GM12878 (cell line): ENCODE measurements at regions not wholly inside any gene's neighbourhood (a gene's known extent, or its start where the extent isn't known, plus 50 kb on each side); places are given as distances from the start of the nearest gene placed in this dataset.

ENCODE experiments used
- ATAC-seq: fragments of 200-7000 bp; cut with Tn5 transposase; 3 replicates; pipeline ENCODE4 v1.9.1; 2020; ENCODE audit warnings: mild to moderate bottlenecking, moderate library complexity
- BruUV-seq: library from RNA; stranded (reverse); fragments of 400-500 nt; replicated peaks from 2 replicates; lab custom pipeline; 2021; lab: Mats Ljungman, UMichigan
- CTCF ChIA-PET: fragments of 300-600 bp; sonication (Branson Sonifier 250); formaldehyde crosslinking; extraction: SDS; loops from one replicate; lab custom pipeline; 2021; ENCODE audit warnings: inconsistent platforms; lab: Yijun Ruan, JAX
- POLR2A ChIA-PET: fragments of 350-600 bp; formaldehyde crosslinking; extraction: SDS; loops from one replicate; lab custom pipeline; 2021; ENCODE audit warnings: inconsistent platforms; lab: Charles Lee
- RAD21 ChIA-PET: fragments of 300-600 bp; sonication (Branson Sonifier 250); formaldehyde crosslinking; loops from one replicate; lab custom pipeline; 2023; ENCODE audit warnings: antibody characterized with exemption; ENCODE audit not compliant: unreplicated experiment; lab: Charles Lee
- SMC1A ChIA-PET: fragments of 300-600 bp; sonication (Branson Sonifier 250); formaldehyde crosslinking; loops from one replicate; lab custom pipeline; 2023; ENCODE audit not compliant: unreplicated experiment, uncharacterized antibody; lab: Charles Lee
- DNase-seq: peaks from one replicate; pipeline ENCODE4 v3.0.0-alpha.2; 2011; ENCODE audit warnings: low read depth, low spot score
- FAIRE-seq: peaks from 3 replicates; lab custom pipeline; 2011; peaks lifted over from hg19 to GRCh38; lab: Jason Lieb, UNC
- H2AFZ ChIP-seq: 2 replicates; pipeline ENCODE4 v1.6.0; 2011; ENCODE audit warnings: low read depth, low read length, control low read depth; ENCODE audit not compliant: control insufficient read depth
- H3K27ac ChIP-seq: 2 replicates; pipeline ENCODE4 v1.5.1; 2011; ENCODE audit warnings: control low read depth; ENCODE audit not compliant: control insufficient read depth, insufficient read depth
- H3K27me3 ChIP-seq, 2 experiments: replicated peaks in 1 of 2; 2 replicates each; pipeline versions ENCODE4 v1.6.0 to v1.6.1; 2011; ENCODE audit warnings: low read length in 1 of 2; ENCODE audit not compliant: control insufficient read depth in 2 of 2, insufficient read depth in 2 of 2
- H3K36me3 ChIP-seq, 2 experiments: 2 replicates each; pipeline ENCODE4 v1.5.1; 2011; ENCODE audit warnings: low read length in 1 of 2; ENCODE audit not compliant: control insufficient read depth in 2 of 2, insufficient read depth in 2 of 2
- H3K4me1 ChIP-seq: 2 replicates; pipeline ENCODE4 v1.6.1; 2011; ENCODE audit warnings: mild to moderate bottlenecking, low read length, moderate library complexity, mixed read lengths; ENCODE audit not compliant: control insufficient read depth, insufficient read depth
- H3K4me2 ChIP-seq: 2 replicates; pipeline ENCODE4 v1.6.0; 2011; ENCODE audit warnings: control low read depth; ENCODE audit not compliant: control insufficient read depth, insufficient read depth
- H3K4me3 ChIP-seq: fragments of 200-600 bp; sonication (generic); 2 replicates; pipeline ENCODE4 v1.5.1; 2016
- H3K79me2 ChIP-seq: 2 replicates; pipeline ENCODE4 v1.6.0; 2011; ENCODE audit warnings: low read length; ENCODE audit not compliant: control insufficient read depth, insufficient read depth
- H3K9ac ChIP-seq: 2 replicates; pipeline ENCODE4 v1.8.0; 2011; ENCODE audit warnings: low read length, control low read depth, mixed read lengths; ENCODE audit not compliant: control insufficient read depth, insufficient read depth
- H3K9me3 ChIP-seq: replicated peaks from 3 replicates; pipeline ENCODE4 v1.5.1; 2011; ENCODE audit warnings: mild to moderate bottlenecking, low read length; ENCODE audit not compliant: control insufficient read depth, insufficient read depth
- H4K20me1 ChIP-seq: 2 replicates; pipeline ENCODE4 v1.6.0; 2011; ENCODE audit not compliant: control insufficient read depth, insufficient read depth
- BACH1 ChIP-seq: fragments of 450-650 bp; IDR thresholded peaks from 2 replicates; pipeline ENCODE4 v1.6.1; 2017; ENCODE audit warnings: mild to moderate bottlenecking, borderline replicate concordance
- CBX5 ChIP-seq: sonication (generic); IDR thresholded peaks from 2 replicates; pipeline ENCODE4 v1.6.1; 2016; ENCODE audit warnings: low read depth, moderate library complexity, mild to moderate bottlenecking, inconsistent platforms
- SMAD1 ChIP-seq: fragments of 450-650 bp; IDR thresholded peaks from 2 replicates; pipeline ENCODE4 v1.6.1; 2018; ENCODE audit warnings: mild to moderate bottlenecking, low read depth; ENCODE audit not compliant: partially characterized antibody
- SMC3 ChIP-seq: IDR thresholded peaks from 2 replicates; pipeline ENCODE4 v1.6.1; 2011; ENCODE audit warnings: low read length, improper control_type of control experiment, borderline replicate concordance
- STAT3 ChIP-seq: IDR thresholded peaks from 2 replicates; pipeline ENCODE4 v1.6.1; 2011; ENCODE audit warnings: low read depth, low read length, improper control_type of control experiment
- WGBS: methylation state at CpG from one replicate; pipeline ENCODE4 v1.1.6; 2016; ENCODE audit warnings: low lambda C conversion rate; ENCODE audit not compliant: insufficient replicate concordance, insufficient coverage; ENCODE audit errors: missing lambda C conversion rate; 5-methylcytosine and 5-hydroxymethylcytosine counted together
- in situ Hi-C: fragments of 300-500 bp; cut with MboI; formaldehyde crosslinking; loops from 9 replicates; pipeline ENCODE4 v1.14.3; 2018; ENCODE audit warnings: mixed read lengths
- intact Hi-C: fragments of 100-400 bp; cut with micrococcal nuclease; formaldehyde crosslinking; loops from one replicate; pipeline ENCODE4 v1.14.2; 2022; ENCODE audit not compliant: unreplicated experiment
- TF ChIP-seq, protein P1 (sequence below): fragments of 450-650 bp; IDR thresholded peaks from 2 replicates; pipeline ENCODE4 v1.6.1; 2016; ENCODE audit warnings: mild to moderate bottlenecking

DNA sequence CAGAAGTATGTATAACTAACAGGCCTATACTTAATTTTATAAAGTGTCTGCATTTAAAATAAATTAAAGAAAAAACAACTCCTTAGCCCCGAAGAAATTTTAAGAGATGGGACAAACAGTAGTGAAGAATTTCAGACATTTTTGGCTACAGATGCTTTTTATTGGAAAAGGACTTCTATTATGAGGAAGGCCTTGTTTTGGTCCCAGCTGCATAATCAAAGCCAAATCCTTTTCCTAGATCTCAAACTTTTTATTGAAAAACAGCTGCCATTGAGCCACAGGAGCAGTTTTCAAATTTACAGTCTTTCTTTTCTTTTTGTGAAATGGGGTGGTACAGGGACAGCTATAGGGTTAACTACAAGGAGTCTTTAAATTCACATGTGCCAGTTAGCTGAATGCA lies 51.3 kb upstream of the SETBP1 start:
- no peaks in the 10 kb centered on the region for H3K9me3 ChIP-seq
- no peak overlapping the region for H2AFZ ChIP-seq
- intact Hi-C loops (no loop called here), in situ Hi-C loops (no loop called here)
- SMC1A ChIA-PET: interaction anchor here (0.7 to 2.3 kb wide), 5 partner anchors 8 to 131 kb away, joined by 3 to 9 read pairs (median 4); no protein-coding TSS in a partner anchor
- RAD21 ChIA-PET: interaction anchor here (1.0 to 1.7 kb wide), 2 partner anchors 8 to 10 kb away, joined by 3 to 7 read pairs; no protein-coding TSS in a partner anchor
- WGBS: 30% methylated on average over 1 of the region's 1 CpG
- H3K27ac ChIP-seq: no peak overlapping the region
- H3K79me2 ChIP-seq: no peaks in the 10 kb centered on the region
- FAIRE-seq (no peak), ATAC-seq (no peak), DNase-seq (no peak)
- no peak overlapping the region for H3K9ac ChIP-seq
- H3K36me3 ChIP-seq: no peaks in the 10 kb centered on the region
- no peaks in the 10 kb centered on the region for H3K27me3 ChIP-seq
- H3K4me3 ChIP-seq: no peak overlapping the region
- CTCF ChIA-PET: interaction anchor here (1.0 to 2.4 kb wide), 2 partner anchors 8 to 19 kb away, joined by 3 to 6 read pairs; no protein-coding TSS in a partner anchor
- no peaks in the 10 kb centered on the region for H3K4me1 ChIP-seq
- H4K20me1 ChIP-seq: no peaks in the 10 kb centered on the region
- POLR2A ChIA-PET: interaction anchor here (1.0 to 2.0 kb wide), 2 partner anchors 8 to 172 kb away, joined by 3 to 5 read pairs; no protein-coding TSS in a partner anchor
- TF ChIP-seq SMC3: no peak
- no peak for TF ChIP-seq STAT3
- TF ChIP-seq, protein P1, sequence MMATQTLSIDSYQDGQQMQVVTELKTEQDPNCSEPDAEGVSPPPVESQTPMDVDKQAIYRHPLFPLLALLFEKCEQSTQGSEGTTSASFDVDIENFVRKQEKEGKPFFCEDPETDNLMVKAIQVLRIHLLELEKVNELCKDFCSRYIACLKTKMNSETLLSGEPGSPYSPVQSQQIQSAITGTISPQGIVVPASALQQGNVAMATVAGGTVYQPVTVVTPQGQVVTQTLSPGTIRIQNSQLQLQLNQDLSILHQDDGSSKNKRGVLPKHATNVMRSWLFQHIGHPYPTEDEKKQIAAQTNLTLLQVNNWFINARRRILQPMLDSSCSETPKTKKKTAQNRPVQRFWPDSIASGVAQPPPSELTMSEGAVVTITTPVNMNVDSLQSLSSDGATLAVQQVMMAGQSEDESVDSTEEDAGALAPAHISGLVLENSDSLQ: no peak
- no peak for TF ChIP-seq BACH1
- TF ChIP-seq CBX5: no peak
- no peak for TF ChIP-seq SMAD1
- H3K4me2 ChIP-seq: no peak overlapping the region
- no TSS peak for BruUV-seq
